H9 (cell line): ENCODE measurements at regions not wholly inside any gene's neighbourhood (a gene's known extent, or its start where the extent isn't known, plus 50 kb on each side); places are given as distances from the start of the nearest gene placed in this dataset.

ENCODE experiments used
- DNase-seq: peaks from one replicate; pipeline ENCODE4 v3.0.0-alpha.2; 2017
- H2AFZ ChIP-seq: one replicate; pipeline ENCODE4 v1.6.1; 2013; ENCODE audit warnings: mild to moderate bottlenecking, low read length, control low read depth, moderate library complexity
- H2AK5ac ChIP-seq: 2 replicates; pipeline ENCODE4 v1.6.1; 2013; ENCODE audit warnings: low read length, control low read depth, mixed read lengths; ENCODE audit not compliant: insufficient read length
- H2BK120ac ChIP-seq: one replicate; pipeline ENCODE4 v1.6.1; 2013; ENCODE audit warnings: low read depth, mild to moderate bottlenecking, low read length, control low read depth, inconsistent platforms; ENCODE audit not compliant: poor library complexity, severe bottlenecking
- H2BK12ac ChIP-seq: 2 replicates; pipeline ENCODE4 v1.6.1; 2013; ENCODE audit warnings: low read length, control low read depth, mixed read lengths, low read depth; ENCODE audit not compliant: insufficient read length
- H2BK15ac ChIP-seq: 2 replicates; pipeline ENCODE4 v1.6.1; 2013; ENCODE audit warnings: low read depth, low read length, control low read depth
- H2BK20ac ChIP-seq: one replicate; pipeline ENCODE4 v1.6.1; 2013; ENCODE audit warnings: low read depth, mild to moderate bottlenecking, low read length, control low read depth, inconsistent platforms; ENCODE audit not compliant: poor library complexity, severe bottlenecking
- H2BK5ac ChIP-seq: 2 replicates; pipeline ENCODE4 v1.6.1; 2013; ENCODE audit warnings: low read length, control low read depth, mixed read lengths; ENCODE audit not compliant: insufficient read length
- H3K14ac ChIP-seq: 2 replicates; pipeline ENCODE4 v1.6.1; 2013; ENCODE audit warnings: low read length, control low read depth; ENCODE audit not compliant: insufficient read depth
- H3K18ac ChIP-seq: 2 replicates; pipeline ENCODE4 v1.6.1; 2013; ENCODE audit warnings: low read depth, mild to moderate bottlenecking, mixed read lengths, low read length, control low read depth; ENCODE audit not compliant: insufficient read length
- H3K23ac ChIP-seq: 2 replicates; pipeline ENCODE4 v1.6.1; 2013; ENCODE audit warnings: low read length, control low read depth, mixed read lengths, low read depth; ENCODE audit not compliant: insufficient read length
- H3K23me2 ChIP-seq: 2 replicates; pipeline ENCODE4 v1.6.1; 2013; ENCODE audit warnings: low read depth, mild to moderate bottlenecking, mixed read lengths, low read length, control low read depth; ENCODE audit not compliant: insufficient read length, poor library complexity, severe bottlenecking
- H3K27ac ChIP-seq: 2 replicates; pipeline ENCODE4 v1.5.1; 2013; ENCODE audit warnings: low read length, control low read depth, mixed read lengths, low read depth; ENCODE audit not compliant: insufficient read length
- H3K27me3 ChIP-seq: 2 replicates; pipeline ENCODE4 v1.6.1; 2013; ENCODE audit warnings: low read length, control low read depth, inconsistent platforms; ENCODE audit not compliant: insufficient read depth
- H3K4ac ChIP-seq: 2 replicates; pipeline ENCODE4 v1.6.1; 2013; ENCODE audit warnings: low read depth, mild to moderate bottlenecking, control low read depth, inconsistent platforms, low read length, moderate library complexity
- H3K4me1 ChIP-seq: 2 replicates; pipeline ENCODE4 v1.6.1; 2013; ENCODE audit warnings: low read length, control low read depth, inconsistent platforms; ENCODE audit not compliant: insufficient read depth
- H3K4me2 ChIP-seq: 2 replicates; pipeline ENCODE4 v1.6.1; 2013; ENCODE audit warnings: low read length, control low read depth, mixed read lengths; ENCODE audit not compliant: insufficient read length, insufficient read depth
- H3K56ac ChIP-seq: 2 replicates; pipeline ENCODE4 v1.6.1; 2013; ENCODE audit warnings: low read depth, mild to moderate bottlenecking, mixed read lengths, low read length, control low read depth; ENCODE audit not compliant: insufficient read length
- H3K79me1 ChIP-seq: 2 replicates; pipeline ENCODE4 v1.6.1; 2013; ENCODE audit warnings: low read depth, mild to moderate bottlenecking, moderate library complexity, low read length, control low read depth, inconsistent platforms; ENCODE audit not compliant: insufficient read depth, poor library complexity, severe bottlenecking
- H3K79me2 ChIP-seq: 2 replicates; pipeline ENCODE4 v1.6.1; 2013; ENCODE audit warnings: low read length, control low read depth, inconsistent platforms; ENCODE audit not compliant: insufficient read depth
- H3K9ac ChIP-seq: 2 replicates; pipeline ENCODE4 v1.6.1; 2013; ENCODE audit warnings: low read length, control low read depth, mixed read lengths; ENCODE audit not compliant: insufficient read length; ENCODE audit errors: extremely low read depth
- H3K9me3 ChIP-seq: one replicate; pipeline ENCODE4 v1.6.1; 2013; ENCODE audit warnings: low read depth, low read length, inconsistent platforms; ENCODE audit not compliant: control insufficient read depth
- H3T11ph ChIP-seq: one replicate; pipeline ENCODE4 v1.6.1; 2013; ENCODE audit warnings: mild to moderate bottlenecking, low read length, control low read depth, inconsistent platforms
- H4K20me1 ChIP-seq: one replicate; pipeline ENCODE4 v1.6.1; 2013; ENCODE audit not compliant: control insufficient read depth, insufficient read length, insufficient read depth
- H4K5ac ChIP-seq: 2 replicates; pipeline ENCODE4 v1.6.1; 2013; ENCODE audit warnings: low read depth, mild to moderate bottlenecking, mixed read lengths, low read length, control low read depth; ENCODE audit not compliant: insufficient read length
- H4K8ac ChIP-seq: replicated peaks from 2 replicates; pipeline ENCODE4 v1.6.1; 2013; ENCODE audit warnings: low read length, control low read depth, mixed read lengths, low read depth; ENCODE audit not compliant: insufficient read length
- H4K91ac ChIP-seq: 2 replicates; pipeline ENCODE4 v1.6.1; 2013; ENCODE audit warnings: low read depth, mild to moderate bottlenecking, moderate library complexity, mixed read lengths, low read length, control low read depth; ENCODE audit not compliant: insufficient read length
- H3K27ac Mint-ChIP-seq, 3 experiments: 2 replicates in 2 of 3; 3 replicates in 1 of 3; pipeline ENCODE4 v1.8.0; 2020 to 2021; ENCODE audit warnings: mixed read lengths in 3 of 3, mild to moderate bottlenecking in 1 of 3, moderate library complexity in 1 of 3
- H3K27me3 Mint-ChIP-seq: 2 replicates; pipeline ENCODE4 v1.8.0; 2021; ENCODE audit warnings: low read depth, mild to moderate bottlenecking, moderate library complexity, mixed read lengths
- H3K36me3 Mint-ChIP-seq, 3 experiments: 2 replicates in 2 of 3; 3 replicates in 1 of 3; pipeline ENCODE4 v1.8.0; 2020 to 2021; ENCODE audit warnings: low read depth in 3 of 3, mixed read lengths in 3 of 3; ENCODE audit not compliant: insufficient read depth in 1 of 3
- H3K4me1 Mint-ChIP-seq, 2 experiments: 2 replicates each; pipeline ENCODE4 v1.8.0; 2020; ENCODE audit warnings: mixed read lengths in 2 of 2
- H3K4me3 Mint-ChIP-seq, 2 experiments: 2 replicates in 1 of 2; 3 replicates in 1 of 2; pipeline ENCODE4 v1.8.0; 2020 to 2021; ENCODE audit warnings: mild to moderate bottlenecking in 2 of 2, mixed read lengths in 2 of 2, moderate library complexity in 1 of 2
- H3K9me3 Mint-ChIP-seq, 2 experiments: 2 replicates in 1 of 2; 3 replicates in 1 of 2; pipeline ENCODE4 v1.8.0; 2020; ENCODE audit warnings: mild to moderate bottlenecking in 2 of 2, mixed read lengths in 2 of 2, moderate library complexity in 1 of 2
- CTCF ChIP-seq: fragments of 200-600 bp; sonication (generic); conservative IDR thresholded peaks from 3 replicates; pipeline ENCODE4 v1.8.0; 2021; ENCODE audit warnings: antibody characterized with exemption, mild to moderate bottlenecking

DNA sequence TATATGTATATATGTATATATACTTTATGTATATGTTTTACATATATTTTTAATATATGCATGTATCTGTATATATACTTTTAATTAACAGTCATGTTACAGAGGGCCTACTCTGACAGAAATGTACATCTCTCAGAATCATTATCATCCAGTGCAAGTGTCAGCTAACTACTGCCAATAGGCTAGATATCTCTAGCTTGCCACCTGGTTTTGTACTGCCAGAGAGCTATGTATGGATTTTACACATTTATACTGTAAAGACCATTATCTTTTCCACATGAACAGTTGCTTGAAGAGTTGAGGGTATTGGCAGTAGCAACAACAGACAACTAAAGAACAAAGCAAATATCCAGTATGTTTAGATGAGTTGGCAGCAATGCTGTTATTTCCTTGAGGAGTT lies 99.7 kb upstream of the VGLL3 start:
- H3K4ac ChIP-seq: no peak overlapping the region
- H2AFZ ChIP-seq: no peak overlapping the region
- no peak overlapping the region for H3K27ac Mint-ChIP-seq
- no peaks in the 10 kb centered on the region for H3K4me1 ChIP-seq
- no peak overlapping the region for H2BK120ac ChIP-seq
- no peak overlapping the region for H3K56ac ChIP-seq
- H3K79me2 ChIP-seq: no peaks in the 10 kb centered on the region
- DNase-seq: no peak
- H3K9me3 ChIP-seq: no peaks in the 10 kb centered on the region
- H2BK12ac ChIP-seq: no peak overlapping the region
- no peak overlapping the region for H2AK5ac ChIP-seq
- no peak overlapping the region for H3K23ac ChIP-seq
- H3K4me3 Mint-ChIP-seq: no peak overlapping the region
- H4K20me1 ChIP-seq: no peaks in the 10 kb centered on the region
- no peak overlapping the region for H3K27ac ChIP-seq
- H4K5ac ChIP-seq: no peak overlapping the region
- H3K4me2 ChIP-seq: no peak overlapping the region
- H3K27me3 ChIP-seq: no peaks in the 10 kb centered on the region
- H3T11ph ChIP-seq: no peak overlapping the region
- no peak overlapping the region for H4K8ac ChIP-seq
- no peak overlapping the region for H3K18ac ChIP-seq
- H2BK15ac ChIP-seq: no peak overlapping the region
- H3K27me3 Mint-ChIP-seq: no peaks in the 10 kb centered on the region
- H3K36me3 Mint-ChIP-seq: no peaks in the 10 kb centered on the region; a peak in 1 of 7 replicates
- no peak overlapping the region for H4K91ac ChIP-seq
- peaks cover 3% of the 10 kb centered on the region in 2 experiments; a peak in 2 of 5 replicates for H3K9me3 Mint-ChIP-seq
- no peak overlapping the region for H3K9ac ChIP-seq
- H3K14ac ChIP-seq: no peak overlapping the region
- no peak overlapping the region for H2BK5ac ChIP-seq
- no peaks in the 10 kb centered on the region; a peak in 1 of 4 replicates for H3K4me1 Mint-ChIP-seq
- no peaks in the 10 kb centered on the region for H3K79me1 ChIP-seq
- TF ChIP-seq CTCF: no peak
- no peaks in the 10 kb centered on the region for H3K23me2 ChIP-seq
- H2BK20ac ChIP-seq: no peak overlapping the region
